ENCODE measurements at regions not wholly inside any gene's neighbourhood (a gene's known extent, or its start where the extent isn't known, plus 50 kb on each side); places are given as distances from the start of the nearest gene placed in this dataset.

DNA sequence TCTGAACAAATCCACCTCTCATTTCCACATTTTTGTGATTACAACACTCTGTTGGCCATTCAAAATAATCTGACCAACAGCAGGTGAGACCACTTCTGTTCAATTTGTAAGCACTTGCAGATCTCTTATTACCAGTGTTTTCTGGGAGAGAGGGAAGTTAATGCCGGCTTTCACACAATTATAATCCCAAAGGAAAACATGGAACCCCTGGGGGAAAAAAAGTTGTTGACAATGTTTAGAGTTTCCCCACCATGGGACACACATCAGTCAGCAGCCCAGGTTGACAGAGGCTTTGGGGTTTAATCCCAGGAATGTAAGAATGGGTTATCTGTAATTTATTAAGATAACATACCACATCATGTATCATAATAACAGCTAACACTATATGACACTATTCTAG is 68.4 kb upstream of the TNFSF4 start:
- Histone ChIP-seq H3K36me3 (ENCODE audit: insufficient read depth) (no peaks in the 10 kb centered on the region), H4K20me1 (ENCODE audit: insufficient read depth) (no peaks in the 10 kb centered on the region), H3K27me3 (ENCODE audit: insufficient read depth, low read depth) (no peaks in the 10 kb centered on the region), H3K4me1 (ENCODE audit: low read depth, poor library complexity, severe bottlenecking) (peaks cover 12% of the 10 kb centered on the region), H2AFZ (ENCODE audit: low read depth) (no peak overlapping the region), H3K4me3 (IDR thresholded peaks at IDR 0.05; ENCODE audit: insufficient read depth, low read depth, low read length) (no peak overlapping the region), H3K9ac (no peak overlapping the region), H3K4me2 (no peak overlapping the region), H3K79me2 (ENCODE audit: insufficient read depth, low read depth) (no peaks in the 10 kb centered on the region), H3K27ac (no peak overlapping the region)
- TF ChIP-seq CTCF (conservative IDR thresholded peaks at IDR 0.05; ENCODE audit: low read depth, low read length), result no peak

- Histone ChIP-seq H3K4me2 (peak overlapping the region; percentile 26; the same call in 1 of the 2 replicates), H3K27me3 (ENCODE audit: insufficient read depth, low read depth) (no peaks in the 10 kb centered on the region), H4K20me1 (ENCODE audit: insufficient read depth) (no peaks in the 10 kb centered on the region), H3K36me3 (ENCODE audit: insufficient read depth) (no peaks in the 10 kb centered on the region), H3K27ac (no peak overlapping the region), H2AFZ (ENCODE audit: low read depth) (no peak overlapping the region), H3K79me2 (ENCODE audit: insufficient read depth, low read depth) (no peaks in the 10 kb centered on the region), H3K4me1 (ENCODE audit: low read depth, poor library complexity, severe bottlenecking) (peaks cover 12% of the 10 kb centered on the region), H3K9ac (no peak overlapping the region), H3K4me3 (IDR thresholded peaks at IDR 0.05; ENCODE audit: insufficient read depth, low read depth, low read length) (no peak overlapping the region)
- no peak for TF ChIP-seq CTCF (conservative IDR thresholded peaks at IDR 0.05; ENCODE audit: low read depth, low read length)
These were observed 70.0 kb upstream of the TNFSF4 start for GRCh38 chr1:173276922-173277800.

GRCh38 chr1:173280899-173281660 is 73.9 kb upstream of the TNFSF4 start:
- no peaks in the 10 kb centered on the region for H3K79me2 ChIP-seq (ENCODE audit: insufficient read depth, low read depth)
- H3K27me3 ChIP-seq (ENCODE audit: insufficient read depth, low read depth), result no peaks in the 10 kb centered on the region
- no peaks in the 10 kb centered on the region for H4K20me1 ChIP-seq (ENCODE audit: insufficient read depth)
- peaks cover 12% of the 10 kb centered on the region for H3K4me1 ChIP-seq (ENCODE audit: low read depth, poor library complexity, severe bottlenecking)
- H3K4me2 ChIP-seq, result no peak overlapping the region
- H3K36me3 ChIP-seq (ENCODE audit: insufficient read depth), result no peaks in the 10 kb centered on the region
- no peak overlapping the region for H3K27ac ChIP-seq
- H2AFZ ChIP-seq (ENCODE audit: low read depth), result no peak overlapping the region
- no peak overlapping the region for H3K9ac ChIP-seq
- no peak overlapping the region for H3K4me3 ChIP-seq (IDR thresholded peaks at IDR 0.05; ENCODE audit: insufficient read depth, low read depth, low read length)
- TF ChIP-seq CTCF (conservative IDR thresholded peaks at IDR 0.05; ENCODE audit: low read depth, low read length), result no peak

- Histone ChIP-seq H4K20me1 (ENCODE audit: insufficient read depth) (no peaks in the 10 kb centered on the region), H3K4me2 (no peak overlapping the region), H3K27me3 (ENCODE audit: insufficient read depth, low read depth) (no peaks in the 10 kb centered on the region), H3K36me3 (ENCODE audit: insufficient read depth) (no peaks in the 10 kb centered on the region; the same call in 1 of the 2 replicates), H3K27ac (no peak overlapping the region), H3K4me1 (ENCODE audit: low read depth, poor library complexity, severe bottlenecking) (no peaks in the 10 kb centered on the region), H3K4me3 (IDR thresholded peaks at IDR 0.05; ENCODE audit: insufficient read depth, low read depth, low read length) (no peak overlapping the region), H2AFZ (ENCODE audit: low read depth) (no peak overlapping the region), H3K9ac (no peak overlapping the region), H3K79me2 (ENCODE audit: insufficient read depth, low read depth) (no peaks in the 10 kb centered on the region)
- no peak for TF ChIP-seq CTCF (conservative IDR thresholded peaks at IDR 0.05; ENCODE audit: low read depth, low read length)
These were observed 77.9 kb upstream of the TNFSF4 start for GRCh38 chr1:173285048-173285447.
